ENCODE measurements at regions not wholly inside any gene's neighbourhood (a gene's known extent, or its start where the extent isn't known, plus 50 kb on each side); places are given as distances from the start of the nearest gene placed in this dataset.
A peak's percentile ranks its signal among the peaks of the same experiment; 100 is the strongest.

GRCh38 chr3:26437678-26438077 is 184.9 kb upstream of the LRRC3B start:
- H2AFZ ChIP-seq (ENCODE audit: low read depth, low read length) = peak overlapping the region; percentile 45
- peak overlapping the region; percentile 18 for H3K9ac ChIP-seq (ENCODE audit: low read length)
- Mint-ChIP-seq H3K36me3 (ENCODE audit: low read depth, unreplicated experiment) (no peaks in the 10 kb centered on the region), H3K4me3 (ENCODE audit: unreplicated experiment) (no peak overlapping the region), H3K27me3 (ENCODE audit: low read depth, unreplicated experiment) (no peaks in the 10 kb centered on the region), H3K4me1 (ENCODE audit: low read depth, unreplicated experiment) (peaks cover 18% of the 10 kb centered on the region), H3K9me3 (ENCODE audit: unreplicated experiment) (peaks cover 11% of the 10 kb centered on the region), H3K27ac (ENCODE audit: unreplicated experiment) (peak overlapping the region; percentile 97)
- H3K9me3 ChIP-seq (ENCODE audit: insufficient read depth, low read depth, low read length) = no peaks in the 10 kb centered on the region
- no peak overlapping the region for H3K4me3 ChIP-seq (ENCODE audit: insufficient read depth, low read depth, low read length)
- H3K79me2 ChIP-seq (ENCODE audit: insufficient read depth, low read length) = no peaks in the 10 kb centered on the region
- H3K27ac ChIP-seq (ENCODE audit: low read depth, low read length) = peak overlapping the region; percentile 86
- DNase-seq (ENCODE audit: low read depth) (peak; percentile 75), FAIRE-seq (no peak)
- no peaks in the 10 kb centered on the region for H3K36me3 ChIP-seq (ENCODE audit: insufficient read depth, low read length)
- no peaks in the 10 kb centered on the region for H3K27me3 ChIP-seq (ENCODE audit: insufficient read depth, low read length)
- no peaks in the 10 kb centered on the region for H4K20me1 ChIP-seq (ENCODE audit: insufficient read depth, low read length)
- no peak overlapping the region for H3K4me2 ChIP-seq (ENCODE audit: low read length)
- H3K4me1 ChIP-seq (ENCODE audit: insufficient read depth, low read length) = peaks cover 6% of the 10 kb centered on the region
- TF ChIP-seq CTCF (IDR thresholded peaks at IDR 0.05; ENCODE audit: insufficient read depth, low read depth, low read length) = no peak
- no peak for TF ChIP-seq EZH2 (IDR thresholded peaks at IDR 0.05; ENCODE audit: insufficient read depth, low read length)

GRCh38 chr3:26438325-26438940 is 184.1 kb upstream of the LRRC3B start:
- no peak overlapping the region for H3K4me2 ChIP-seq (ENCODE audit: low read length)
- H2AFZ ChIP-seq (ENCODE audit: low read depth, low read length) = no peak overlapping the region
- no peaks in the 10 kb centered on the region for H3K27me3 ChIP-seq (ENCODE audit: insufficient read depth, low read length)
- H3K9me3 ChIP-seq (ENCODE audit: insufficient read depth, low read depth, low read length) = no peaks in the 10 kb centered on the region
- Mint-ChIP-seq H3K36me3 (ENCODE audit: low read depth, unreplicated experiment) (no peaks in the 10 kb centered on the region), H3K27ac (ENCODE audit: unreplicated experiment) (peak overlapping the region; percentile 97), H3K4me1 (ENCODE audit: low read depth, unreplicated experiment) (peaks cover 18% of the 10 kb centered on the region), H3K27me3 (ENCODE audit: low read depth, unreplicated experiment) (no peaks in the 10 kb centered on the region), H3K4me3 (ENCODE audit: unreplicated experiment) (no peak overlapping the region), H3K9me3 (ENCODE audit: unreplicated experiment) (peaks cover 11% of the 10 kb centered on the region)
- TF ChIP-seq EZH2 (IDR thresholded peaks at IDR 0.05; ENCODE audit: insufficient read depth, low read length) = no peak
- TF ChIP-seq CTCF (IDR thresholded peaks at IDR 0.05; ENCODE audit: insufficient read depth, low read depth, low read length) = no peak
- DNase-seq (ENCODE audit: low read depth) = no peak
- peak overlapping the region; percentile 18 for H3K9ac ChIP-seq (ENCODE audit: low read length)
- H3K4me1 ChIP-seq (ENCODE audit: insufficient read depth, low read length) = peaks cover 6% of the 10 kb centered on the region
- H3K79me2 ChIP-seq (ENCODE audit: insufficient read depth, low read length) = no peaks in the 10 kb centered on the region
- H3K36me3 ChIP-seq (ENCODE audit: insufficient read depth, low read length) = no peaks in the 10 kb centered on the region
- H3K27ac ChIP-seq (ENCODE audit: low read depth, low read length) = peak overlapping the region; percentile 86
- no peaks in the 10 kb centered on the region for H4K20me1 ChIP-seq (ENCODE audit: insufficient read depth, low read length)
- H3K4me3 ChIP-seq (ENCODE audit: insufficient read depth, low read depth, low read length) = no peak overlapping the region
- no peak for FAIRE-seq

Measured in astrocyte (in vitro differentiated cells and primary cell).